B cell (primary cell): ENCODE measurements at regions not wholly inside any gene's neighbourhood (a gene's known extent, or its start where the extent isn't known, plus 50 kb on each side); places are given as distances from the start of the nearest gene placed in this dataset.

Experiments
- ATAC-seq: fragments of 200-7000 bp; cut with Tn5 transposase; one replicate; pipeline ENCODE4 v1.10.0; 2021; ENCODE audit warnings: low read depth, mild to moderate bottlenecking, moderate number of reproducible peaks, moderate library complexity
- CTCF ChIA-PET: fragments of 350-600 bp; sonication (Branson Sonifier 250); formaldehyde crosslinking; loops from one replicate; lab custom pipeline; 2021; ENCODE audit warnings: antibody characterized with exemption, inconsistent platforms; lab: Charles Lee
- POLR2A ChIA-PET: fragments of 350-600 bp; sonication (Branson Sonifier 250); formaldehyde crosslinking; loops from one replicate; lab custom pipeline; 2021; ENCODE audit warnings: antibody characterized with exemption; lab: Charles Lee
- DNase-seq: peaks from one replicate; pipeline ENCODE4 v3.0.0; 2013
- H2AFZ ChIP-seq: 2 replicates; pipeline ENCODE4 v1.6.1; 2012; ENCODE audit warnings: mild to moderate bottlenecking, low read depth, low read length; ENCODE audit not compliant: insufficient read depth, poor library complexity, severe bottlenecking
- H3K27ac ChIP-seq, 2 donors: 1 replicate in 1 of 2; 2 replicates in 1 of 2; pipeline ENCODE4 v1.5.1; 2012 to 2013; ENCODE audit warnings: low read length in 2 of 2, mild to moderate bottlenecking in 2 of 2, moderate library complexity in 1 of 2
- H3K27me3 ChIP-seq, 4 experiments: fragments of 200-600 bp in 1 of 4; sonication (generic) in 1 of 4; replicated peaks in 1 of 4; 1 replicate in 2 of 4; 2 replicates in 2 of 4; pipeline versions ENCODE4 v1.6.1 to v1.7.0; 2013 to 2016; ENCODE audit warnings: low read length in 3 of 4, mild to moderate bottlenecking in 2 of 4, mixed read lengths in 1 of 4, moderate library complexity in 1 of 4; ENCODE audit not compliant: insufficient read depth in 4 of 4, control insufficient read depth in 3 of 4; ENCODE audit errors: control extremely low read depth in 1 of 4
- H3K36me3 ChIP-seq, 2 experiments: replicated peaks in 1 of 2; 1 replicate in 1 of 2; 2 replicates in 1 of 2; pipeline versions ENCODE4 v1.6.1 to v1.7.1; 2013; ENCODE audit warnings: low read length in 1 of 2; ENCODE audit not compliant: insufficient read depth in 2 of 2, control insufficient read depth in 1 of 2; ENCODE audit errors: control extremely low read depth in 1 of 2, extremely low read depth in 1 of 2
- H3K4me1 ChIP-seq, 2 donors: fragments of 200-600 bp in 1 of 2; sonication (generic) in 1 of 2; 1 replicate in 1 of 2; 2 replicates in 1 of 2; pipeline versions ENCODE4 v1.5.1 to v1.6.1; 2013 to 2017; ENCODE audit warnings: low read length in 2 of 2; ENCODE audit not compliant: control insufficient read depth in 2 of 2, insufficient read depth in 2 of 2
- H3K4me2 ChIP-seq: replicated peaks from 2 replicates; pipeline ENCODE3; 2012; ENCODE audit warnings: mild to moderate bottlenecking, low read depth, low read length; ENCODE audit not compliant: poor library complexity, severe bottlenecking
- H3K4me3 ChIP-seq, 5 experiments: fragments of 200-600 bp in 1 of 5; sonication (generic) in 1 of 5; 1 replicate in 3 of 5; 2 replicates in 2 of 5; pipeline versions ENCODE4 v1.5.1 to v1.7.0; 2011 to 2016; ENCODE audit warnings: low read length in 4 of 5, mild to moderate bottlenecking in 4 of 5, low read depth in 2 of 5, control low read depth in 1 of 5, moderate library complexity in 1 of 5; ENCODE audit not compliant: insufficient read depth in 1 of 5; ENCODE audit errors: control extremely low read depth in 1 of 5, extremely low read depth in 1 of 5
- H3K79me2 ChIP-seq: fragments of 200-600 bp; sonication (generic); one replicate; pipeline ENCODE4 v1.6.0; 2016; ENCODE audit warnings: low read length; ENCODE audit not compliant: control insufficient read depth, insufficient read depth
- H3K9ac ChIP-seq: fragments of 200-600 bp; sonication (generic); 2 replicates; pipeline ENCODE4 v1.6.1; 2017; ENCODE audit warnings: mild to moderate bottlenecking, low read length, moderate library complexity
- H3K9me3 ChIP-seq, 3 donors: one replicate each; pipeline versions ENCODE4 v1.6.1 to v1.7.1; 2013; ENCODE audit warnings: low read length in 2 of 3; ENCODE audit not compliant: control insufficient read depth in 2 of 3, insufficient read depth in 1 of 3; ENCODE audit errors: control extremely low read depth in 1 of 3
- H4K20me1 ChIP-seq: 2 replicates; pipeline ENCODE4 v1.6.0; 2012; ENCODE audit warnings: mild to moderate bottlenecking, low read length; ENCODE audit not compliant: insufficient read depth, control insufficient read depth, poor library complexity, severe bottlenecking
- H3K27ac Mint-ChIP-seq: one replicate; pipeline ENCODE4 v1.8.0; 2021; ENCODE audit warnings: mixed read lengths
- H3K27me3 Mint-ChIP-seq: one replicate; pipeline ENCODE4 v1.8.0; 2021; ENCODE audit warnings: mixed read lengths
- H3K4me1 Mint-ChIP-seq: one replicate; pipeline ENCODE4 v1.8.0; 2021; ENCODE audit warnings: mixed read lengths
- H3K4me3 Mint-ChIP-seq: one replicate; pipeline ENCODE4 v1.8.0; 2021; ENCODE audit warnings: mixed read lengths
- H3K9me3 Mint-ChIP-seq: one replicate; pipeline ENCODE4 v1.8.0; 2022; ENCODE audit warnings: mixed read lengths; ENCODE audit not compliant: insufficient read depth
- EZH2 ChIP-seq: IDR thresholded peaks from 2 replicates; pipeline ENCODE4 v1.6.1; 2012; ENCODE audit warnings: borderline replicate concordance, low read depth, mild to moderate bottlenecking, moderate library complexity, low read length; ENCODE audit not compliant: insufficient read depth, poor library complexity, severe bottlenecking
- WGBS: methylation state at CpG from one replicate; pipeline ENCODE4 v1.1.5; 2013; ENCODE audit warnings: missing lambda C conversion rate; ENCODE audit not compliant: insufficient coverage; 5-methylcytosine and 5-hydroxymethylcytosine counted together
- intact Hi-C: fragments of 100-400 bp; cut with micrococcal nuclease; formaldehyde crosslinking; loops from one replicate; pipeline ENCODE4 v1.10.0; 2022
- TF ChIP-seq, protein P1 (sequence below): fragments of 200-600 bp; IDR thresholded peaks from one replicate; pipeline ENCODE4 v1.8.0; 2022; ENCODE audit warnings: antibody characterized with exemption, mild to moderate bottlenecking

DNA sequence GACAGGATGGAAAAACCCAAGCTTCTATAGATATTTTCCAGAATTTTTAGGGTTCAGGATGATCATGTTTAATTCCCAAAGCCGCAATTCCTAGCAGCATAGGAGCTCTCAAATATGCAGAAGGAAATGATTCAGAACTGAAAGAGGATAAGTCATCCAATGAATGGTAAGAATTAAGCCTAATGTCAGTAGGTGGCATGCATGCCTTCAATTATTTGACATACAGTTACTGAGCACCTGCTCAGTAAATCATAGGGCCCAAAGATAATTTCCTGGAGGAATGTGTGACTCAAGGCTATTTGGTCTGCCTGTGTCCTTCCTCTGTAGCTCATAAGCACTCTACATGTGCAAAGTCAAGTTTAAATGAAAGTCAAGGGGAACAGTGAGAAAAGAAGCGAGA is 116.8 kb upstream of the SLC38A4 start:
- H3K27me3 Mint-ChIP-seq = peaks cover 3% of the 10 kb centered on the region
- no peaks in the 10 kb centered on the region for H3K9me3 Mint-ChIP-seq
- intact Hi-C loops = no loop called here
- Histone ChIP-seq H3K4me2 (no peak overlapping the region), H3K4me1 (no peaks in the 10 kb centered on the region), H2AFZ (no peak overlapping the region), H3K79me2 (no peaks in the 10 kb centered on the region), H3K27me3 (no peaks in the 10 kb centered on the region), H3K36me3 (no peaks in the 10 kb centered on the region), H3K27ac (no peak overlapping the region), H3K9ac (no peak overlapping the region), H4K20me1 (no peaks in the 10 kb centered on the region), H3K9me3 (no peaks in the 10 kb centered on the region), H3K4me3 (no peak overlapping the region)
- no peak for TF ChIP-seq EZH2
- TF ChIP-seq, protein P1, sequence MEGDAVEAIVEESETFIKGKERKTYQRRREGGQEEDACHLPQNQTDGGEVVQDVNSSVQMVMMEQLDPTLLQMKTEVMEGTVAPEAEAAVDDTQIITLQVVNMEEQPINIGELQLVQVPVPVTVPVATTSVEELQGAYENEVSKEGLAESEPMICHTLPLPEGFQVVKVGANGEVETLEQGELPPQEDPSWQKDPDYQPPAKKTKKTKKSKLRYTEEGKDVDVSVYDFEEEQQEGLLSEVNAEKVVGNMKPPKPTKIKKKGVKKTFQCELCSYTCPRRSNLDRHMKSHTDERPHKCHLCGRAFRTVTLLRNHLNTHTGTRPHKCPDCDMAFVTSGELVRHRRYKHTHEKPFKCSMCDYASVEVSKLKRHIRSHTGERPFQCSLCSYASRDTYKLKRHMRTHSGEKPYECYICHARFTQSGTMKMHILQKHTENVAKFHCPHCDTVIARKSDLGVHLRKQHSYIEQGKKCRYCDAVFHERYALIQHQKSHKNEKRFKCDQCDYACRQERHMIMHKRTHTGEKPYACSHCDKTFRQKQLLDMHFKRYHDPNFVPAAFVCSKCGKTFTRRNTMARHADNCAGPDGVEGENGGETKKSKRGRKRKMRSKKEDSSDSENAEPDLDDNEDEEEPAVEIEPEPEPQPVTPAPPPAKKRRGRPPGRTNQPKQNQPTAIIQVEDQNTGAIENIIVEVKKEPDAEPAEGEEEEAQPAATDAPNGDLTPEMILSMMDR = no peak
- POLR2A ChIA-PET = no interaction called here
- no peaks in the 10 kb centered on the region for H3K4me1 Mint-ChIP-seq
- CTCF ChIA-PET = no interaction called here
- ATAC-seq (no peak), DNase-seq (no peak)
- WGBS = no CpG with 5 or more reads among the region's 2 CpGs
- no peak overlapping the region for H3K4me3 Mint-ChIP-seq
- no peak overlapping the region for H3K27ac Mint-ChIP-seq

DNA sequence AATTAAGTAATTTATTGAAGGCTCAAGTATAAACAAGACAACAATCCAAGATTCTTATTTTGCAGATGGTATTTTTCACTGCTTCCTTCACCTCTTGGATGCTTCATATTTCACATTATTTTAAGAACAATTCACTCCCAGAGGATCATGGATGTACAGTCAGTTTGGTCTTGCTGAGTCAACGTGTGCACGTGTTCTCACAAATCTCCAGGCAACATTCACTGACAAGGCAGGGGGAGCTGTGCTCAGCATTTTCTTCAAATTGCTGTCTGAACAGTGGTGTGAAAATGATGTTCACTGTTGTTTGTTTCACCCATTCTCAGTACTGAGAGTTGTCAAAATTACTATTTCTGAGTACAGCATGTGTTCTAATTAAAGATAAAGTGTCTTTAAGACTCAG is 118.3 kb upstream of the SLC38A4 start:
- Histone ChIP-seq H3K4me2 (no peak overlapping the region), H3K9ac (no peak overlapping the region), H3K79me2 (no peaks in the 10 kb centered on the region), H2AFZ (no peak overlapping the region), H3K36me3 (no peaks in the 10 kb centered on the region), H3K27ac (no peak overlapping the region), H4K20me1 (no peaks in the 10 kb centered on the region), H3K9me3 (no peaks in the 10 kb centered on the region), H3K4me1 (no peaks in the 10 kb centered on the region), H3K4me3 (no peak overlapping the region), H3K27me3 (no peaks in the 10 kb centered on the region)
- TF ChIP-seq, protein P1 = no peak
- H3K9me3 Mint-ChIP-seq = no peaks in the 10 kb centered on the region
- WGBS = 0% methylated on average over 2 of the region's 2 CpGs
- H3K27ac Mint-ChIP-seq = no peak overlapping the region
- ATAC-seq (no peak), DNase-seq (no peak)
- peaks cover 2% of the 10 kb centered on the region for H3K27me3 Mint-ChIP-seq
- intact Hi-C loops = no loop called here
- H3K4me1 Mint-ChIP-seq = no peaks in the 10 kb centered on the region
- CTCF ChIA-PET = no interaction called here
- POLR2A ChIA-PET = no interaction called here
- no peak overlapping the region for H3K4me3 Mint-ChIP-seq
